ENCODE measurements at regions not wholly inside any gene's neighbourhood (a gene's known extent, or its start where the extent isn't known, plus 50 kb on each side); places are given as distances from the start of the nearest gene placed in this dataset.

DNA sequence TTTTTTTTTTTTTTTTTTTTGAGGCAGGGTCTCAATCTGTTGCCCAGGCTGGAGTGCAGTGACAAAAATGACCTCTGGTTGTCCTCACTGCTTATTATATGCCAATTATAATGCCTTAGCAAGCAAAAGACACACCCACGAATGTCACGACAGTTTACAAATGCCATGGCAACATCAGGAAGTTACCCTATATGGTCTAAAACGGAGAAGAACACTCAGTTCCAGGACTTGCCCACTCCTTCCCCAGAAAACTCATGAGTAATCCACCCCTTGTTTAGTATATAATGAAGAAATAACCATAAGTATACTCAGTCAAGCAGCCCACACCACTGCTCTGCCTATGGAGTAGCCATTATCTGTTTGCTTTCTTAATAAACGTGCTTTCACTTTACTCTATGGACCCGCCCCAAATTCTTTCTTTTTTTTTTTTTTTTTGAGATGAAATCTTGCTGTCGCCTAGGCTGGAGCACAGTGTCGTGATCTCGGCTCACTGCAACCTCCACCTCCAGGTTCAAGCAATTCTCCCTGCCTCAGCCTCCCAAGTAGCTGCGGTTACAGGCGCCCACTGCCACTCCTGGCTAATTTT lies 106.2 kb downstream of the SMIM20 start:
- no peak for DNase-seq

DNA sequence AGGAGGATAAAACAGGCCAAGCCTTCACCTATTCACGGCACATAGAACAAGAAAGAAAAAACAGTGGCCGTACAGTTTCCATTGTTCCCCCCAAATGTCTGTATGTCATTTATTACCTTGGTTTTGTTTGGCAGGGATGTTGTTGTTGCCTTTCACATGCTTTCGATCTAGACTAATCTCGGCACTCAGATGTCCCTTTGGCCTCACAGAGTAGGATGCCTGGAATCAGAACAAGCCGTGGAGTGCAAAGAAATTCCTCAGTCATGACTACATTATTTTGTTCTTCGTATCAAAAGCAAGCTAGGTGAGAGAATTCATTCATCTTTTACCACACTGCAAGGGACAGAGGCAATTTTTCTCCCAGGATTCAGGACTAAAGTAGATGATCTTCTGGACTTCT lies 106.9 kb downstream of the SMIM20 start:
- no peak for DNase-seq

DNA sequence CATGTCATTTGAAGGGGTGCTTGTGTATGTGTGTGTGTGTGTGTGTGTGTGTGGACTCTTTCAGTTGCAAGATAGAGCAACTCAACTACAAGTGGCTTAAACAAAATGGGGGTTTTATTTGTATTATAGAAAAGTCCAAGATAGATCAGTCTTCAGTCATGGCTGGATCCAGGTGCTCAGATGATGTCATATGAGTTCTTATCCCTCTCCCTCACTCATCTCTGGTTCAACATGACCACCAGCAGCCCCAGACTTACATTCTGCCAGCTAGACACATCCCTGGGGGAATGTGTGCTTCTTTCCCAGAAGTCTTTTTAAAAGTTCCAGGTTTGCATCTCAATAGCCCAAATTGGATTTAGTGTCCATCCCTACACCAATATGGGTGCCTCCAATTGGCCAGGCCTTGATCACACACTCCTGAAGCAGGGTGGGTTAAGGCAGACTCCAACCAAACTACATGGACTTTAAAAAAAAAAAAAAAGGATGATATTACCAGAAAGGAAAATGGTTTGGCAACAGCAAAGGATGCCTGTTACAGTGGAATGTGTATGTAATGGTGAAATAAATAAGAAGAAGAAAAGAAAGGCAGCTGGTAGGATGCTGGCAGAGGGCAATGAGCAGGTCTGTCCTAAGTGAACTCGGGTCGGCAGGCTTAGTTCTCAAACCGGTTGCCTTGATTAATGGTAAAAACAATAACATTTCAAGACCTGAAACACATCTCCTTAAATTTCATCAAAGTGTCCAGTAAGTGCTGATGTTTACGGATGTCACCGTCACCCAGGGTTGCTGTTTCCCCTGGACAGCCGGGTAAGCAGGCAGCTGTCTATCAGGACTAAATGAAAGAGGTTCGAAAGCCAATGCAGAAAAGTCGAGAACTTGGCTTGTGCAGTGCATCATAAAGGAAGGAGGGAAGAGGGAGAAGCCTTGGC lies 107.7 kb downstream of the SMIM20 start:
- no peak for DNase-seq

DNA sequence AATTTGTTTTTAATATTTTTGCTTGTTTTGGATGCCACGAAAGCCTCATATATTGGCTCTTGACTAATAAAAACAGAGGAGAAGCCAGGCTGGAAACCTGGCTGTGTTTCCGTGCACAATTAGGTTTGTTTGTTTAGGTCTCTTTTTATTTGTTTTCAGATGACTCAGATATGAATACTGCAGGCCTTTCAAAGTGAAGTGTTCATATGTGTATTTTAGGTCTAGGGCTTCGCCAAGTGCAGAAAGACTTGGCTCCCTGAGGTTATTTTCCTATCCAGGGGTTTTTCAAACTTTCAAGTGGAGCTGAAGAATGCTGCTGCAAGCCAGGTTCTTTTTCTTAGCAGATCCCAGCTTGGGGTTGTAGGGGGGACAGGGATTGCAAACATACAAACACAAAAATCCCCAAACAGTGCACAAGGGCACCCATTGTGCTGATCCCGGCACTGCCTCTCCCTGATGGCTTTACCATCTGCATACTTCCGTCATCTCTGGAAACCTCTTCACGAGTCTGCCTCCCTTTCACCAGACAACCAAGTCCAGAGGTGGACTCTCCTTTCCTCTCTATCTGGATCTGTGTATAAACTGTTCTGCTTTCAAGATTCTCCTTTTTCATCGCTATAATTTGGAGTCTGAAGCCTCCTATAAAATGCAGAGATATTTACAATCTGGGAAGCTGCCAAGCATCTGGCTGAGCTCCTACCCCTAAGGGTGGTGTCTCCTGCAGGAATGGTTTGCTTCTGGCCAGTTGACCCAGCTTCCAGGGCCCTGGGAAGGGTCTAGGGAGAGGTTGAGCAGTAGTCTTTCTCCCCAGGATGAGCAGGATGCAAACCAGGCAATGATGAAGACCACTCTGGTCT lies 108.6 kb downstream of the SMIM20 start:
- DNase-seq = no peak

DNA sequence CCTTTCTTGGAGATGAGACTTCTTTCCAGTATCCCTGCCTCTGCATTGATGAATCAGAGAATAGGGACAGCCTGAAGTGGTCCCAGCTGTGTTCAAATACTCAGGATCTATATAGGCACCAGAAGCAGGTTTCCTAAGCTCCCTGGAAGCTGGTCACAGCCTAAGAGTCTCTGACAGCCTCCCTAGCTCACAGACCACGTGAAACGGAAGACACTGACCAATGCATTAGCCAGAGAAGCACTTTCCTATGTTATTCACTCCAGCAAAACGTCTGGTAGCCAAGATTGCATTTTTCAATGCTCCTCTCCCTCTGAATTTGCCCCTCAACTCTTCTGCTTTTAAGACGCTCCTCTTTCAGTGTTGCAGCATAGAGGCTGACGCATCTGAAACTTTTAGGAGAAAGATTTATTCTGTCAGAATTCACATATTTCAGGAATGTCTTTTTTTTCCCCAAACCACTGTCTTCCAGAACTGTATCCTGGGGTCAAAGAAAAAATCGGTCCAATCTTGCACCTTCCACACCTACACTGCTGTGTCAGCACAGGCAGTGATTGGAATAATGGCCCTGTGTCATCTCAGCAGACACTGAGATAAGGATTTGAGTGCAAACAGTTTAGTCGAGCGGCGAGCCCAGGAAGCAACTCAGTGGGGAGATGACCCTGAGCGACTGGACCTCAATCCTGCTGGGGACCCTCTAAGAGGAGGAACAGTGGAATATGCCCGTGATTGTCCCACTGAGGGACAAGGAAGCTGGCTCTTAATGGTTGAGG lies 109.4 kb downstream of the SMIM20 start:
- no peak for DNase-seq

DNA sequence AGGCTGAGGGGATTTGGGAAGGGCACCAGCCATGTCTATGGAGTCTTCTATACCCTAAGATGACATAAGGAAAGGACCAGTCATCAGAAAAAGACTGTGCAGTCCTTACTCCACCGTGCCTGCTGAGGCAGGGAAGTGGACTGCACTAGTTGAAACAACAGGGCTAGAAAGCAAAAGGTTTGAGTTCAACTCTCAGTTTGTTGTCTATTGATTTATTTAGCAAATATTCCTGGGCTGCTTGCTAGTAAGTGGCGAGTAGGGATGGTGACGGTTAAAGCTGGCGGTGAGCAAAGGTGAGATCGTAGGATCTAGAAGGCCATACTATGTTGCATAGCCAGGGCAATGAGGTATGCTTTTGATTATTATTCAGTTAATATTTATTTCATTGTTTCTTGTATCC lies 110.1 kb downstream of the SMIM20 start:
- no peak for DNase-seq

DNA sequence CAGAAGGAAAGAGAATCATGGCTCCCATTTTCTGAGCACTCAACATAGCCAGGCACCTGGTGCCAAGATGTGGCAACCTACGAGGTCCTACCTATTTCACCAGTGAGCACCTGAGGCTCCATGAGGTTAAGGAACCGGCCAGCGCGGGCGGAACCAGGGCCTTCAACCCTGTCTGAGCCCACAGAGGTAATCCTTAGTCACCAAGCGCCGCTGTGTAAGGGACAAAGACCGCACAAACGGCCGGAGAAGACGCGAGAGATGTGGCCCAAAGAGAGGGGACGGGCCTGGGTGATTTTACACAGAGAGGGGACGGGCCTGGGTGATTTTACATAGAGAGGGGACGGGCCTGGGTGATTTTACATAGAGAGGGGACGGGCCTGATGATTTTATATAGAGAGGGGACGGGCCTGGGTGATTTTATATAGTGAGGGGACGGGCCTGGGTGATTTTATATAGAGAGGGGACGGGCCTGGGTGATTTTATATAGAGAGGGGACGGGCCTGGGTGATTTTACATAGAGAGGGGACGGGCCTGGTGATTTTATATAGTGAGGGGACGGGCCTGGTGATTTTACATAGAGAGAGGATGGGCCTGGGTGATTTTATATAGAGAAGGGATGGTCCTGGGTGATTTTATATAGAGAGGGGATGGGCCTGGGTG lies 114.2 kb downstream of the SMIM20 start:
- DNase-seq = no peak

DNA sequence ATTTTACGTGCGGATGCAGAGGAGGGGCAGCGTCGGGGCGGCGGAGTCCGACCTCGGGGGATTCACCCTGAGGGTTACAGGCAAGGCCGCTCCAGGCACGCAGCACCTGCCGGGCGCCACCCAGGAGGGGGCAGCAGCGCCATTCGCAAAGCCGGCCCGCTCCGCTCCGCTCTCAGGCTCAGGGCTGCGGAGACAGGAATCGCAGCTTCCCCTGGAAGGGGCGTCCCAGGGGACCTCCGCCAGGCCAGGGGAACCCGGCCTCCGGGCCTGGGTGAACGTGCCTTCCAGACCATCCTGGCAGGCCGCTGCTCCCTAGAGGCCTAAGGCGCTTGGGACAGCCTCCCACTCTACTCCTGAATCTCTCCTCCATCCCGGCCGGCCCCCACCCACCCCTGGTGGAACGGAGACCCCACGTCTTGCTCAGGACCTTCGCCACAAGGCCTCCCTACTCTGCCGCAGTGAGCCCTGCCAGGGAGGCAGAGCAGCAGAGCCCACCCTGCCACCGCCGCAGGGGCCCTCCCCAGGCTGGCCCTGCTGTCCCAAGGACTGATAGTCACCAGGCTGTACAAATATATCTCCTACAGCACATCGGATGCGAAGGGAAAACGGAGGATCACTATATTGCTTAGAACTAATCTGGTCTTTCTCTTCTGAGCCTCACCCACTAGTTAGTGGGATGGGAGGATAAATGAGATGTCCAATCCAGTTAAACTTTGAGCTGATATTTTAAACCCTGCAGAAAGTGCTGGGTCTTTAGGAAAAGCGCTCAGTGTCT lies 115.0 kb downstream of the SMIM20 start:
- peak; percentile 48 for DNase-seq

DNA sequence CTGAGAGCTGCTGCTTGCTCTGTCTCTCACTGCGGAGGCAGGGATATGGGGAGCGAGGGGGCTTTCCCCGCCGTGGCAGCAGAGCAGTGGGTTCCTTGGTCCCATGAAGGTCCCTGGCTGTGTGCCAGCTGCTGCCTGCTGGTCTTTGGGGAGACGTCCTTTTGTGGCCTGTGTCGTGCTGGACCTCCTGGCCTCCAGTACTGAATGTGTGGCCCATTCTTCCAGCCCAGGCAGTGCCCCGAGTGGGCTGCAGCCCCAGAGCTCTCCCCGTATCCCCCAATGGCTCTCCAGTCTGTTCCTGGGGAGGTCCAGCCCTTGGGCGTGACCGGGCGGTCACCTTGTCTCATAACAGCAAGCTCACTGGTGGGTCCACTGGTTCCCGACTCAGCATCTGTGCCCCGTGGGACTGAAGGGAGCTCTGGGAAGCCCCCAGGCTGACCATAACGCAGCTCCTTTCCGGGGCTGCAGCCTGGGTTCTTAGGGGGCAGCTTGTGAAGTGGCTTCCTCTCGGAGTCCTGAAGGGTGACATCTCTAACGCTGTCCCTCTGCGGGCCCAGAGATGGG lies 115.6 kb downstream of the SMIM20 start:
- no peak for DNase-seq

DNA sequence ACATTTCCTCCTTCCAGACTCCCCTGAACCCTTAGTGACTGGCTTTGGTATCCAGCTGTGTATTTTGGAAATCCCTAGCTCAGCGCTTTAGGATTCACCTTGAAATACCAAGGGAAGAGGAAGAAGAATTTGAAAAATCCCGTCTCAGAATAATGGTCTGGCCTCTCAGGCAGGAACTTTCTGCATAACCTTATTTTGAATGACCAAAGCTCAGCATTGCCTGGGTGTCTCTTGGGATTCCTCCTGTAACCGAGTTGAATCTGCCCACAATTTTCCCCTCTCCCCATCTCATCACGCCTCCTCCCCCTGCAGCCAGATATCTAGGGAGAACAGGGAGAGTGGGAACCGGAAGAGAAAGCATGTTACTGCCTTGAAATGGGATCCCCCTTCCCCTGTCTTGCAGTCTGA lies 116.2 kb downstream of the SMIM20 start:
- DNase-seq = no peak

DNA sequence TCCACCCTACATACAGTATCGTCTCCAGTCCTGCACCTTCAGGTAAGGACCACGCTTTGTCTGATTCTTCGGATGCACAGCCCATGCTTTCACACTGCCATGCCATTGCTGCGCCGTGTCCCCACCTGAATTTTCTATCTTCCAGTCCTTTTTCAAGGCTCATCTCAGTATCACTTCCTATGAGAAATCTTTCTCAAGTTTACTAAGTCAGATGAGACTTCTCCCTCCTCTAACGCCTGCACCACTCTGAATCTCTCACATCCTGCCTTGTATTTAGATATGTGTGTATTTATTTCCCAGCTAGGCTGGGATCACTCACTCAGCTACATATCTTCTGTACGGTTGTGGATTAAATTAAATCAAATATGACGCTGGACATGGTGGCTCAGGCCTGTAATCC lies 116.8 kb downstream of the SMIM20 start:
- no peak for DNase-seq

DNA sequence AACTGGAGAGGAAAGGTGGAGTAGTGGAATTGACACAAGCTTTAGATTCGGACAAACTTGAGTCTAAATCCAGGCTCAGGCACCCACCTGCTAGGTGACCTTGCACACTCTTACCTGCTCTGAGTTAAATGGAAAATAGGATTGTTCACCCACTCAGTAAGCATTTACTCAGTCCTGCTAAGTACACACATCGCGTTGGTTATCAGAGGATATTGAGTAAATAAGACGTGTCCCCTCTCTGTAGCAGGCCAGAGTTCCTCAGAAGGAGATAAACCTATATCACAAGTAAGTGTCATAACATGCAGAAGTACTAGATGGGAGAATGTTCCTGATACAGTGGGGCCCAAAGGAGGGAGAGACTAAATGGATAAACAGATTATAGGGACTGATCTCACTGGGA lies 117.7 kb downstream of the SMIM20 start:
- no peak for DNase-seq

DNA sequence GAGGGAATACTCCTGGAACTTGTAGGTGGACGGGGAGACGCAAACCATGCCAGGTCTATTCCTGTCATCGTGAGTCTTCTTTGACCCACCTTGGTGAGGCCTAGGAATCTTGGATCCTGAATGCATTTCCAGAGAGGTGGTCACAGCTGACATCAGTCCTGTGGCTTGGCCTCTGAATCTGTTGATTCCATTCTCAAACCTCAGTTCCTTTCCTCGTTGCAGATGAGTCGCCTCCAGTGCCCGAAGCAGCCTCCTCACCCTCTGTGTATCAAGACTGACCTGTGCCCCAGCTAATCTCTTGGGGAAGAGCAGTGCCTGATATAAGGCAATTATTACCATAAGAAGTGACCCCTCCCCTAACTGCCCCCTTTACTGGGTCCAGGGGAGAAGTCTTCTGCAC lies 118.1 kb downstream of the SMIM20 start:
- no peak for DNase-seq

DNA sequence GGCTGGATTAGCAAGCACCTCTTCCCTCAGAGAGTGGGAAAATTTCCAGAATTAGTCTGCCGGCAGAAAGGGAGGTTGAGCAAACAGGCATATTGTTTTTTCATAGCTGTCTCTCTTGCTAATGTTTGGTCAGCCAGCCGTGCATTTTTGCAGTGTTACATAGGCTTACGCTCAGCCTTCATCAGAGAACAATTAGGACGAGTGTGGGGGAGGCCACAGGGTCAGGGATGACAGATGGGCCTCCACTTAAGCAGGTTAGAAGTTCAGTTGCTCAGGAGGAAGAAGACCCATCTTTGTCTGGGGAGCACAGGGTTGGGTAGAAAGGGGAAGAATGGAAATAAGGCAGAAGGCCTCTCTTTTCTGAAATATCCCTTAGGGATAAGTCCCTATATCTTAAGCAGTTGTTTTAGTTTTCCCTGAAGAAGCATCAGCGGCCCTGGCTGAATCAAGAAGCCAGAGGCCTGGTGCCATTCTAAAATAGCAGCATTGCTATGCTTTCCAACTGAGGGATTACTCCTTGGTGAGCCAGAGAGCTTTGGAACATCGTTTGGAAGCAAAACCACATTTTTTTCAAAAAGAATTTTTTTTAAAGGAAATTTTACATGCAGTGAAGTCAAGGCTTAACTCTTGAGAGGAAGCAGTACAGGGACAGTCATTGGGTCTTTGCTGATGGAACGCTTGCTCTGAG lies 118.8 kb downstream of the SMIM20 start:
- DNase-seq = peak; percentile 31

DNA sequence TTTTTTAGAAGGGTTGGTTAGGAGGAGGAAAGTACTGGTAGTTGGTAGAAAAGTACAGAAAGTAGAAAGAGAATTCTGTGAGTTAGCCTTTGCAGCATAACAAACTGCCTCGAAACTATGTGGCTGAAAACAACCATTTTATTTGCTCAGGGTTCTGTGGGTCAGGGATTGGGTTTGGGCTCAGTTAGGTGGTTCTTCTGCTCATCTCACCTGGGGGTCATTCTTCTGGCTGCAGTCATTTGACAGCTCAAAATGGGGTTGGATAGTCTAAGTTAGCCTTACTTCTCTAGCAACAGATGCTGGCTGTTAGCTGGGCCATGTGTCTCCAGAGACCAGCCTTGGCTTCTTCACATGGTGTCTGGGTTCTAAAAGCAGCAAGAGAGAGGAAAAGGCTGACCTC lies 119.4 kb downstream of the SMIM20 start:
- no peak for DNase-seq

DNA sequence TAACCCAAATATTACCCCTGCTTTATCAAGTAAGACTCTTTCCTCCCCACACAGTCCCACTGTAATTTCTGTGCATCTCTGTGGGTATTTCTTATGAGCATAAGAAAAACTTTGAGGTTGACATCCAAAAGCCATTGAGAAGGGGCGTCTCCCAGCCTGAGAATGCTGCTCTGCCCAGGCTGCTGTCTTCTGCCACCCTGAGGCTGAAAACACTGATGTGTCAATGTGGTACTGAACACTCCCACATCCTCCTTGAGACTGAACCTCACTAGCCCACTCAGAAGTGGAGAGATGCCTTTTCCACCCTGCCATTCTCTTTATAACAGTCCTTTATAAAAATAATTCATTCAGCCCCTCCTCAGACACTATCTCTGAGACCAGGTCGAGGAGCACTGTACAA lies 120.8 kb downstream of the SMIM20 start:
- no peak for DNase-seq

DNA sequence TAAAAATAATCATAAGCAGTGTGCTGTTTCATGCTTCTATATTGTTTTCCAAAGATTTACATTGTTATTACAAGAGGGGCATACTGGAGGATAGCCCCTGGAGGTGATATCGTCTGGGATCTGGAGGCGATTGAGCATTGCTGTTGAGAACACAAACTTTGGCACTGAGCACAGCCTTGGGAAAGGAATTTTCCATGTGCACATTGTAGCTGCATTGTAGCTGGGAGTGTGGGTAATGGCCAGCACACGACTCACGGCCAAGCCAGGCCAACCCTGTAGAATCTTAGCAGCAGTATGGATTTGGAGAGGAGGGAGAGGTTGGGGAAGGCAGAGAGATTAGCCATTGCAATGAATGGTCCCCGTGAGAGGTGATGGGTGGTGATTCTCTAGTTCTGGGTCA lies 121.9 kb downstream of the SMIM20 start:
- DNase-seq = no peak

DNA sequence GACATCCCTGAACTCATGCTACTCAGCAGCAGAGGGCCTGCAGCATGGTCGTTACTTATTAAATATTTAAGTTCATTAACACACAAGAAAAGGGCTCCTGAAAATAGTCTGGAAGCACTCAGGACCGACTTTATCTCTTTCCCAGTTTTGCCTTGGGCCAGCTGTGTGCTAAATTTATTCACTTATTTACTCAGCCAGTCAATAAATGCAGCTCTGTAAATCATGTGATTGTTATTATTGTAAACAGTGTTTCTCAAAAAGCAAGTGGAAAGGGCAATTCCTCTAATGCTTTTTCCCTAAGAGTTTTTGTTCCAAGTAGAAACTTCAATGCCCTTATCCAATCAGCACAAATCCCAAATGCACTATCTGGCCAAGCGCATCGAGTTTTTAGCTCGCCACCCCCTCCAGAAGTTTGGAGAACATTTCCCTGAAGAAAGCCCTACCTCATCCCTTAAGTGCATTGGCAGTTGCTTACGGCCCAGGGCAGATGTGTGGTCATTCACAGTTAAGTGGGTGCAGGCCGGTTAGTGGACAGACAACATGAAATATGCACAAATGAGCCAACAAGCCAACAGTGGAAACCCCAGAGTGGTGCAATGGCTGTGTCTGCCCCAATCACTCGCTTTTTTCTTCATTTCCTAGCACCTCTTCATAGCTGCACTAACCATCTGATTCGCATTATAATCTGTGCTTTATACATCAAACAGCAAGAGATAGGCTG lies 125.8 kb downstream of the SMIM20 start:
- DNase-seq = no peak

DNA sequence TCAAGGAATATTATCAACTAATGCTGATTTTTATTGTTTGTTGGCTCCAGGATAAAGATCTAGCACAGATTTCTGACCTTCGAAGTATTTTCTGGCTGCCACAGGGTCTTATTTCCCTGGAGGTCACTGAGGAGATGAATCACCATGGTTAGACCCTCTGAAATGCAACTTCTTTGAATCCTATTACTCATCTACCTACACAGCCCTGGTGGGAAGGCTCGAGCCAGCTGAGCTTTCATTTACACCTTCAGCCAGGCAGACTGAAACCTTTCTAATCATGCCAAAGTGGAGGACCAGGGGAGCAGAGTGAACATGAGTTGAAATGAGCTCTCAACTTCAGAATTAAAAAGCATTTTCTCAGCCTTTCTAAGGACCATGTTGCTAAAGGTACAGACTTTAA lies 130.5 kb downstream of the SMIM20 start:
- no peak for DNase-seq
